ENCODE measurements at regions not wholly inside any gene's neighbourhood (a gene's known extent, or its start where the extent isn't known, plus 50 kb on each side); places are given as distances from the start of the nearest gene placed in this dataset.

DNA sequence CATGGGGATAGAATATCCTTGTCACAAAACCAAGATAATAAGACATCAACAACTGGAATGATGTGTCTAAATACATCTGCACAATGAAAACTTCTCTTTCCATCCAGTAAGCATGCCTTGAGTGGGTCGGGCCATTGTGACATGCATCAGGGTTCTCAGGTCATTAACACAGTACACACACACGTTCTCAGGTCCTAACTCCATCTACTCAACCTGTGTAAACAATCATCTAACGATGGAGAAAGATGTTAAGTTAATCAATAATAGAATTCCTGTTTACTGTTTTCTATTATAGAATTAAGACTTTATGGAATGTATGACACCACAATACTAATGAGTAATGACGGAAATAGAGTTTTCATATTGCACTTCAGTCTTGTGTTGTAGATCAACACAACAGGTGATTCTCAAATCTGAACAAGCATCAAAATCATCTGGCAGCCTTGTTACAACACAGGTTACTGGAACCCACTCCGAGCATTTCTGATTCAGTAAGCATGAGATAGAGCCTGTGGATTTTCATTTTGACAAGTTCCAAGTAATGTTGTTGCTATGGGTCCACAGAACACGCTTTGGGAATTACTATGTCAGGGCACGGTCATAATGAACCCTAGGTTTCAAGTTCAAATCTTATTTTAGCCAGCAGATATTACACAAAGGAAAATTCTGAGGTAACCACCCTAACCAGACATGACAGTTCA is 315.8 kb upstream of the TEX13C start:
- H3K9ac ChIP-seq = no peak overlapping the region
- DNase-seq (ENCODE audit: low spot score) = no peak
- no peak overlapping the region for H3K4me3 ChIP-seq
- H3K36me3 Mint-ChIP-seq = no peaks in the 10 kb centered on the region
- peaks cover 12% of the 10 kb centered on the region for H3K4me1 Mint-ChIP-seq
- H3K27ac Mint-ChIP-seq = no peak overlapping the region
- no peaks in the 10 kb centered on the region for H3K4me1 ChIP-seq
- no peaks in the 10 kb centered on the region for H3K27me3 ChIP-seq
- no peak overlapping the region for H3K4me2 ChIP-seq
- no peaks in the 10 kb centered on the region for H3K9me3 ChIP-seq (ENCODE audit: low read depth)
- H3K27me3 Mint-ChIP-seq (ENCODE audit: insufficient read depth, low read depth) = no peaks in the 10 kb centered on the region
- no peak overlapping the region for H2AFZ ChIP-seq (replicated peaks)
- TF ChIP-seq, protein P1, sequence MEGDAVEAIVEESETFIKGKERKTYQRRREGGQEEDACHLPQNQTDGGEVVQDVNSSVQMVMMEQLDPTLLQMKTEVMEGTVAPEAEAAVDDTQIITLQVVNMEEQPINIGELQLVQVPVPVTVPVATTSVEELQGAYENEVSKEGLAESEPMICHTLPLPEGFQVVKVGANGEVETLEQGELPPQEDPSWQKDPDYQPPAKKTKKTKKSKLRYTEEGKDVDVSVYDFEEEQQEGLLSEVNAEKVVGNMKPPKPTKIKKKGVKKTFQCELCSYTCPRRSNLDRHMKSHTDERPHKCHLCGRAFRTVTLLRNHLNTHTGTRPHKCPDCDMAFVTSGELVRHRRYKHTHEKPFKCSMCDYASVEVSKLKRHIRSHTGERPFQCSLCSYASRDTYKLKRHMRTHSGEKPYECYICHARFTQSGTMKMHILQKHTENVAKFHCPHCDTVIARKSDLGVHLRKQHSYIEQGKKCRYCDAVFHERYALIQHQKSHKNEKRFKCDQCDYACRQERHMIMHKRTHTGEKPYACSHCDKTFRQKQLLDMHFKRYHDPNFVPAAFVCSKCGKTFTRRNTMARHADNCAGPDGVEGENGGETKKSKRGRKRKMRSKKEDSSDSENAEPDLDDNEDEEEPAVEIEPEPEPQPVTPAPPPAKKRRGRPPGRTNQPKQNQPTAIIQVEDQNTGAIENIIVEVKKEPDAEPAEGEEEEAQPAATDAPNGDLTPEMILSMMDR (IDR thresholded peaks at IDR 0.05) = no peak
- TF ChIP-seq EZH2 (IDR thresholded peaks at IDR 0.05) (no peak), EZH2phosphoT487 (IDR thresholded peaks at IDR 0.05) (no peak)
- no peaks in the 10 kb centered on the region for H4K20me1 ChIP-seq (ENCODE audit: low read depth)
- H3K79me2 ChIP-seq (ENCODE audit: low read depth) = no peaks in the 10 kb centered on the region
- no peaks in the 10 kb centered on the region for H3K36me3 ChIP-seq
- H3K9me3 Mint-ChIP-seq = peaks cover 5% of the 10 kb centered on the region
- H3K4me3 Mint-ChIP-seq = no peak overlapping the region
- H3F3A ChIP-seq (ENCODE audit: low read depth) = no peaks in the 10 kb centered on the region
- H3K27ac ChIP-seq = no peak overlapping the region

DNA sequence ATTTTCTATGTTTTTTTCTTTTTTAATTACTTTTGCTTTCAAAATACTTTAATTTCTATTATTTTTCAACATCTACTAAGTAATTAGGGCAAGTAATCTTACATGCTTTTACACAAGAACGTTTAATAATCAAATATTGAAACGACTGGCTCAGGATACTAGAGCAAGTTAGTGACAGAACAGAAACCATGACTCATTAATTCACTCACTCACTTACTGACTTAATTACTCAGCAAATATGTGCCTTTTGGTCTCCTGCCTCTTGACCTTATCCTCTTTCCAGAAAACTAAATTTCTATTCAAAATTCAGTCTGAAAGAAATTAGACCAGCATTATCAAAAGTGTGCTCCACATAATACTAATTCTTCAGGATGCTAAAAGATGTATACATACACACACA is 314.9 kb upstream of the TEX13C start:
- Mint-ChIP-seq H3K9me3 (peaks cover 5% of the 10 kb centered on the region), H3K27me3 (ENCODE audit: insufficient read depth, low read depth) (no peaks in the 10 kb centered on the region), H3K4me3 (no peak overlapping the region), H3K36me3 (no peaks in the 10 kb centered on the region), H3K27ac (no peak overlapping the region), H3K4me1 (peaks cover 5% of the 10 kb centered on the region)
- Histone ChIP-seq H3K4me1 (no peaks in the 10 kb centered on the region), H3K4me2 (no peak overlapping the region), H3F3A (ENCODE audit: low read depth) (no peaks in the 10 kb centered on the region), H3K27me3 (no peaks in the 10 kb centered on the region), H3K36me3 (no peaks in the 10 kb centered on the region), H4K20me1 (ENCODE audit: low read depth) (no peaks in the 10 kb centered on the region), H3K79me2 (ENCODE audit: low read depth) (no peaks in the 10 kb centered on the region), H3K4me3 (no peak overlapping the region), H3K9ac (no peak overlapping the region), H3K27ac (no peak overlapping the region), H3K9me3 (ENCODE audit: low read depth) (no peaks in the 10 kb centered on the region), H2AFZ (replicated peaks) (no peak overlapping the region)
- DNase-seq (ENCODE audit: low spot score) = no peak
- TF ChIP-seq EZH2phosphoT487 (IDR thresholded peaks at IDR 0.05) = no peak
- TF ChIP-seq, protein P1 (IDR thresholded peaks at IDR 0.05) = no peak
- no peak for TF ChIP-seq EZH2 (IDR thresholded peaks at IDR 0.05)

DNA sequence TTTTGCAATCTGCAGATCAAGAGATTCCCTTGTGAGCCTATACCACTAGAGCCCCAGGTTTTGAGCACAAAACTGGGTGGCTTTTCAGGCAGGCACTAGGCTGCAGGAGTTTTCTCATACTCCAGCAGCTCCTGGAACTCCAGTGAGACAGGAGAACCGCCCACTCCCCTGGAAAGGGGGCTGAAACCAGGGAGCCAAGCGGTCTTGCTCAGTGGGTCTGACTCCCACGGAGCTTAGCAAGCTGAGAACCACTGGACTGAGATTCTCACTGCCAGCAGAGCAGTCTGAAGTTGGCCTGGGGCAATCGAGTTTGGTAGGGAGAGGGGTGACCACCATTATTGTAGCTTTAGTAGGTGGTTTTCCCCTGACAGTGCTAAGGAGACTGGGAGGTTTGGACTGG is 313.8 kb upstream of the TEX13C start:
- no peak for TF ChIP-seq EZH2phosphoT487 (IDR thresholded peaks at IDR 0.05)
- TF ChIP-seq EZH2 (IDR thresholded peaks at IDR 0.05) = no peak
- TF ChIP-seq, protein P1 (IDR thresholded peaks at IDR 0.05) = no peak
- no peaks in the 10 kb centered on the region for H3K36me3 Mint-ChIP-seq

More for the DNA sequence above, 313.8 kb upstream of the TEX13C start:
- Histone ChIP-seq H3K36me3 (no peaks in the 10 kb centered on the region), H3K27ac (no peak overlapping the region), H3K4me3 (no peak overlapping the region), H4K20me1 (ENCODE audit: low read depth) (no peaks in the 10 kb centered on the region), H3F3A (ENCODE audit: low read depth) (no peaks in the 10 kb centered on the region), H3K4me2 (no peak overlapping the region), H3K4me1 (no peaks in the 10 kb centered on the region), H3K27me3 (no peaks in the 10 kb centered on the region), H2AFZ (replicated peaks) (no peak overlapping the region), H3K79me2 (ENCODE audit: low read depth) (no peaks in the 10 kb centered on the region), H3K9me3 (ENCODE audit: low read depth) (no peaks in the 10 kb centered on the region), H3K9ac (no peak overlapping the region)
- Mint-ChIP-seq H3K4me1 (peaks cover 5% of the 10 kb centered on the region), H3K4me3 (no peak overlapping the region), H3K9me3 (peaks cover 7% of the 10 kb centered on the region), H3K27ac (no peak overlapping the region), H3K27me3 (ENCODE audit: insufficient read depth, low read depth) (peaks cover 2% of the 10 kb centered on the region)
- no peak for DNase-seq (ENCODE audit: low spot score)
